VCaP (cell line): ENCODE measurements at regions not wholly inside any gene's neighbourhood (a gene's known extent, or its start where the extent isn't known, plus 50 kb on each side); places are given as distances from the start of the nearest gene placed in this dataset.
A peak's percentile ranks its signal among the peaks of the same experiment; 100 is the strongest.
"Not testable (repeated sequence)": the region's sequence is repeated elsewhere in the genome, so short reads cannot be mapped to it uniquely, and the experiment has no call there.

Experiments
- H3K27ac ChIP-seq: fragments of 450-650 bp; 2 replicates; pipeline ENCODE4 v1.5.1; 2017
- CTCF ChIP-seq: fragments of 450-650 bp; conservative IDR thresholded peaks from 2 replicates; pipeline ENCODE4 v1.5.1; 2017; ENCODE audit warnings: mild to moderate bottlenecking, moderate library complexity

GRCh38 chr6:47419621-47420020, 58.0 kb upstream of the CD2AP start:
- peak overlapping the region; percentile 72 for H3K27ac ChIP-seq
- no peak for TF ChIP-seq CTCF

- no peak for TF ChIP-seq CTCF
- H3K27ac ChIP-seq, result peak overlapping the region; percentile 72
These were observed 56.9 kb upstream of the CD2AP start for GRCh38 chr6:47420394-47421371.

GRCh38 chr6:47423079-47423478, 54.5 kb upstream of the CD2AP start:
- TF ChIP-seq CTCF, result no peak
- H3K27ac ChIP-seq, result no peak overlapping the region

- TF ChIP-seq CTCF, result no peak
- no peak overlapping the region for H3K27ac ChIP-seq
These were observed 53.2 kb upstream of the CD2AP start for GRCh38 chr6:47424436-47424836.

- not testable (repeated sequence) for H3K27ac ChIP-seq
These were observed 51.9 kb upstream of the CD2AP start for GRCh38 chr6:47425724-47426123.

- no peak for TF ChIP-seq CTCF
- no peak overlapping the region for H3K27ac ChIP-seq
These were observed 50.9 kb upstream of the CD2AP start for GRCh38 chr6:47426524-47427302.

GRCh38 chr6:47427680-47428079, 49.9 kb upstream of the CD2AP start:
- no peak overlapping the region for H3K27ac ChIP-seq
- no peak for TF ChIP-seq CTCF
